ENCODE measurements at regions not wholly inside any gene's neighbourhood (a gene's known extent, or its start where the extent isn't known, plus 50 kb on each side); places are given as distances from the start of the nearest gene placed in this dataset.
"Not testable (repeated sequence)": the region's sequence is repeated elsewhere in the genome, so short reads cannot be mapped to it uniquely, and the experiment has no call there.

DNA sequence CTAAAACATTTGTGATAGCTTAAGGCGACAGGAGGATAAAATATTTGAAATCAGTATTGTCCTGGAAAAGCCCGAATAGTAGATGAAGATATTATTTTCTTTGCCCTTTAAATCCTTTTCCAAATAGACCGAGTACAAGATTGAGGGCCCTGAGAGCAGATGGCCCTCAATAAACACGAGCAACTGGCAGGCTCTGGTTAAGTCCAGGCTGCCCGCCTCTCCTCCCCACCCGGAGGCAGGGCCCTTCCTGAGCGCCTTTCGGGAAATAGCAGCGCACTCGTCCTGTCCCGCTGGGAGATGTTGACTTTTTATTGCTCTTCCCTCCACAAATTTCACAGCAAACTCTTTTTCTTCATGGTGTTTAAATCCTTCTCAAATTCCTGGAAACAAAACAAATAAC lies 50.8 kb upstream of the MAX start:
- DNase-seq, result no peak

GRCh38 chr14:65156568-65157366 lies 54.5 kb upstream of the MAX start:
- no peak for DNase-seq

DNA sequence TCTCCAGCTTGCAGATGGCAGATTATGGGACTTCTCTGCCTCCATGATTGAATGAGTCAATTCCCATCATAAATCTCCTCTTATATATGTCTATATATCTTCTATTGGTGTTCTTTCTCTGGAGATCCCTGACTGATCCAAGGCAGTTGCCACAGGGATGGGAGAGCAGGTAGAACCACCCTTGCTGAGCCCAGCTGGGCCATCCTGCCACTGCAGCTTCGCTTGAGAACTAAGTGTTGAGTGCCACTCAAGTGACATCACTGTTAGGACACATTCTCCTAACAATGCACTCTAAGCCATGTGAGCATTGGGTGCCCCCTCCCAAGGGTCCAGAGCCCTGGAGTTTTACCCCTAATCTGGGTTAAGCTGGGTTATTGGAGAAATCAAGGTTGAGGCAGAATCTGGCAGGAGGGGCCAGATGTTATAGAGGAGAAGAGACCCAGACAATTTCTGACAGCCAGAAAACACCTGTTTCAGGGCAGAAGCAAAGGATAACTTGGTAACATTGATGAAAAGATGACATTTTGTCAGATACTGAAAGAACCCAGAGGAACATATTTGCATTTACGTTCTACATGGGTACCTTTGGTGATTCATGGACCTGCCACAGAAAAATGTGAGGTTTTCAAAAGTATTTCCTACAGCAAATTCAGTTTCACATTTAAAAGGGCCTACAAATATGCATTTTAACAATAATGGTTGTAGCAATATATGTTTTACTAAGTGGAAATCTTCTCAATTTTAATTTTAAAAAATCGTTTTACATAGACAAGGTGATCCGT lies 57.2 kb upstream of the MAX start:
- DNase-seq, result no peak

- no peak for DNase-seq
Observed at GRCh38 chr14:65160091-65160490, 57.8 kb upstream of the MAX start.

- no peak for DNase-seq
Observed at GRCh38 chr14:65162031-65162430, 59.7 kb upstream of the MAX start.

DNA sequence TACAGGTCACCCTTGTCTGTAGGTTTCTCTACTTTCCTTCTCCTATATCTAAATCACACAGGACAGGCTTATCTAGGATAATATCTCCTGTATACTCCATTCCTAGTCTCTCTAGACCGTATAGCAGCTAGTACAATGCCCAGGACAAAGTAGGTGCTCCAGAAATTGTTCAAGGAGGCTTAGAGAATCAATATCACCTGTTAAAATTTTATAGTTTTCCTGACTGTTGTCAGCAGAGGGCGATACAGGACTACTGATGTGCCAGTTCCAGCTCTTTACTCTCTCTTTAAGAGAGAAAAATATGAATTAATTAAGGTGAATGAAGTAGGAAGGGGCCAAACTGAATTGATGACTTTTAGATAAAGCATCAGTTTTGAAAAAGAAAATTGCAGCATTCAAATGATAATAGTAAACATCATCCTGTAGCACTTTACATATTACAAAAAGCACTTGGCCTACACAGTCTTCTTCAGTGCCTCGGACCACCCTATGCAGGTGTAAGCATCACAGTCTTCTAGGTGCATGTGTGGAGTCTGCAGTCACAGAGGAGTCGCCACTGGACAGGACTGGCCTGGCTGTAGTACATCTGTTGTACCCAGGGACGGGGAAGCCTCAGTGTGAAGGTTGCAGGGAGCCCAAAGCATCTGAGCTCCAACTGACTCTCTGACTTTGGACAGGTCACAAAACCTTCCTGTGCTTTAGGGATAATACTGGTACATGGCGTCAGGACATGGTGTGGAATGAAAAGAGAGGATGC lies 61.9 kb upstream of the MAX start:
- peak in 1 of 4 experiments; percentile 2 for DNase-seq

DNA sequence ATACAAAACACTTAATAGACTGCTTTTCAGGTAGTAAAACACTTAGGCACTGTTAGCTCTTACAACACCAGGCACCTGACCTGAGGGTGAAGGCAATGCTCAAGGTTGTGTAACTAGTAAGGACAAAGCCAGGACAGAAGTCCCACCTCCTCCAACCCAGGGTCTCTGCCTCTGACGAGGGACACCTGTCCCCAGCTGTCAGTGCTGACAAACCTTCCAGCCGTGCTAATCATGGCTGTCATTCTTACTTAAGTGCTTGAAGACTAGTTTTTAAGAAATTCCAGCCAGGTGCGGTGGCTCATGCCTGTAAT lies 62.5 kb upstream of the MAX start:
- no peak for DNase-seq

DNA sequence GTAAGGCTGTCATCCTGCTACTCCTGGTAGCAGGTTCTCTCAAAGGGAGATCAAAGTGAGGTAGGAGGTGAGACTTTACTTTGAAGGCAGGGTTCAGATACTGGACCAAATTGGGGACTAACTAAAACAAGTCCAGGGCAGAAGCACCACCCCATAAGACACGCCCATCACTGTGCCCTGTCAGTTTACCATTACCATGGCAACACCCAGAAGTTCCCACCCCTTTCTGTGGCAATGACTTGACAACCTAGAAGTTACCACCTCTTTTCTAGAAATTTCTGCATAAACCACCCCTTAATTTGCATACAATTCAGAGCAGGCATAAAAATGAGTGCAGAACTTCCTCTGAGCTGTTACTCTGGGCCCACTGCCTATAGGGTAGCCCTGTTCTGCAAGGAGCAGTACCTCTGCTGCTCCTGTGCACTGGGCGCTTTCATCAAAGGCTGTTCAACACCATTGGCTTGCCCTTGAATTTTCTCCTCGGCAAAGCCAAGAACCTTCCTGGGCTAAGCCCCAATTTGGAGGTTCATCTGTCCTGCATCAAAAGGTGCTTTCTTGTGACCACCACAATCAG lies 64.8 kb upstream of the MAX start:
- DNase-seq, result no peak

GRCh38 chr14:65168840-65169239 lies 66.5 kb upstream of the MAX start:
- no peak for DNase-seq

DNA sequence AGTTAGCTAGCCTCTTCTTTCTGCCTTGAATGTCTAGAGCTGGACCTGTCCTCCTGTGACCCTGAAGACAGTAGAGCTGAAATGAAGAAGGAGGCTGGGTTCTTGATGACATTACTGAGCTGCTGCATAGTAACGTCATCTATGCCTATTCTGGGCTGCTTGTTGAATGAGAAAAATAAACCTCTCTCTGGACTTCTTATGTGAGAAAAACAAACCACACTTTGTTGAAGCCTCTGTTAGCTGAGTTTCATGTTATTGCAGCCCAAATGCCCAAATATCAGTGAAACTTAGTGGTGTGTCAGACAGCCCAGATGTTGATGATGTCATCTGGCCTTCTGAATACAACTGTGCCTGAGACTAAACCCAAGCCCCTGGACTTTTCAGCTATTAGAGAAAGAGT lies 67.0 kb upstream of the MAX start:
- DNase-seq, result no peak

- DNase-seq, result no peak
Observed at GRCh38 chr14:65170318-65170717, 68.0 kb upstream of the MAX start.

DNA sequence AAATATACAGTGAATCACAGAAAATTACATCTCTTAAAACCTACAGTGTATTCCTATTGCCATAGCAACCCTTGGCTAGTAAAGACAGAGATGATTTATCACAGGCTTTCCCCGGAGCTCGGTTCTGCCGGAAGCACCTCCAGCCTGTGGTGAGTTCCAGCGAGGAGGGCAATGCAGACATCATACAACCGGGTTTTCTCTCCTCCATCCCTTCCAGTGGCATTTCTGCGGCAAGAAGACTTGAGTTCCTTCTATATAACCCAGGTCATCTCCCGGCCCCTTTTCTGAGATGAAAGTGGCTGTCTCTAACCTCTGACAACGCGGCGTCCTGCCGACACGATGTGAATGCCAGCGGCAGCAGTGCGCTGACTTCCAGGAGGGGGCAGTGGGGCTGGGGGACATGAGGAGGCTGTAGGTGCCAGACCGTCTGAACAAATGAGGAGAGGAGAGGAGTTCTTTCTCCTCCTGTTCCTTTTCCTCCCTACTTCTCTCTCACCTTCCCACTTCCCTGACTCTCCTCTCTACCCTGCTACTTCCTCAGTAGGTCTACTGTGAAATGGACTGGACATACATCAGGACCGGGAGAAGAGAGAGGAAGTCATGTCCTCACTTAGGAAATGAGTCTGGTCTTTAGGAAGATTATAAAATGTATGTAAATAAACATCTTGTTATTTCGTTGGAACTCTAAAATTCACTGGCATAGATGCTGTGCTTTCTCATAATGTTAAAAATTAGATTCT lies 68.6 kb upstream of the MAX start:
- peak in 3 of 4 experiments; percentile 4 to 19 (median 8) for DNase-seq

- DNase-seq, result no peak
Observed at GRCh38 chr14:65173973-65174693, 71.8 kb upstream of the MAX start.

DNA sequence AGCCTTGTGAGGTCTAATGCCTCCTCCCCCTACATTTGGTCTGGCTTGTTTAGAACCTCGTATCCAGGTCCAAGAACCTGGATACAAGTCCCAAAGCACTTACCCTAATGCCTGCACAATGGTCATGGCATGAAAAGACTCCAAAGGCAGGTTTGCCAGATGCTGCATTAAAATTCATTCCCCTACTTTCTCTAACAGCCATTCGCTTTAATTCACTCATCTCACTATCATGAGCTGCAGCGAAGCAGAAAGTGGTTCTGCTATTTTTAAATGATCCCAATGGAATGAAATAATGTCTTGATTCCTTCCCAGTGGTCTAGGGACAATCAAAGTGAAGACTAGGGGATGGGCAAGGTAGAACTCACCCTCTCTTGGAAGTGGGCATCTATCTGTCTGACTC lies 72.5 kb upstream of the MAX start:
- DNase-seq, result no peak

DNA sequence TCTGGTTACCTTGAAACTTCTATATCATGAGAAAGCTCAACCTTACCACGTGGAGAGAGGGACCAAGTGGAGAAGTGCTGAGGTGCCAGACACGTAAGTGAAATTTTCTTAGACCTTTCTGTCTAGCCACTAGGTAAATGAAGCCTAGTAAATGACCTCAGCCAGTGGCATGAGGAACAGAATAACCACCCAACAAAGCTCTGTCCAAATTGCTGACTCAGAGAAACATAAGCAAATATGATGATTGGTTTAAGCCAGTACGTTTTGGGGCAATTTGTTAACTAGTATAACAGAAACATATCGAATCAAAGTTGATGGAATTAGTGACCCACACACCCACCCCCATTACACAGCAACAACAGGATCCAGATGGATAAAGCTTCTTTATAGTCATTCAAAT lies 75.2 kb upstream of the MAX start:
- no peak for DNase-seq

- not testable (repeated sequence) for DNase-seq
Observed at GRCh38 chr14:65179231-65179630, 76.9 kb upstream of the MAX start.

DNA sequence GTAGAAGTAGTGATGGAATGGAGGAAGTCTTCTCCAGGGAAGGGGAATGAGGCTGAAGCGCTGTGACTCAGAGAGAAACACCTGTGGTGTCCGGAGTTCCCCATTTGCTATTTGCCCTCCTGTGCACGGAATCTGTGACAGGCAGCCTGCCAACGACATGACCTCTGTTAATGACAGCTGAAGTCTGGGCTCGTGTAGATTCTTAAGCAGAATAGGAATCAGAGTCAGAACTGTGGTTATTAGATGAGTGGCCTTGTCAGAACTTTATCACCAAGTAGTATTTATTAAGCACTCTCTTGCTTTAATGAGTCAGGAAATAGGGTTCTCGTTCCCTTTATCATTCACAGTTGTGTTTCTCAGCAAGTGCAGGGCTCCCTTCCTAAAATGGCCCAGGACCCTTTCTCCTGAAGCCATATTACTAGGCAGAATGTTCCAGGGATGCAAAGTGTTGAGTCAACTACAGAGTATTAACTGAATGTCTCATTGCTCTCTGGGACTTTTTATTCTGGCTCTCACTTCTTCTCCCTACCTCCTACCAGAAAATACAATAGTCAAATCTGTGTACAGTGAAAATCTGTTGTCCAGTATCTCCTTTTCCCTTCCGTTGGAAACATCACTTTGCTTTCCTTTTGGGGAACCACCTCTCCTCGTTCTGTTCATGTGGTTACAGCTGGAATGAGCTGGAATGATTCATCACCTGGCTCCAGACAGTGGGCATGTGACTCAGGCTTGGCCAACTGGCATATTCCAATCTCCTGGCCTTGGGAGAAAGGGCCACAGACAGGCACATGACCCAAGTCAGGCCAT lies 77.8 kb upstream of the MAX start:
- DNase-seq, result no peak

GRCh38 chr14:65180725-65181025 lies 78.4 kb upstream of the MAX start:
- no peak for DNase-seq

GRCh38 chr14:65184032-65184764 lies 81.9 kb upstream of the MAX start:
- DNase-seq, result no peak

DNA sequence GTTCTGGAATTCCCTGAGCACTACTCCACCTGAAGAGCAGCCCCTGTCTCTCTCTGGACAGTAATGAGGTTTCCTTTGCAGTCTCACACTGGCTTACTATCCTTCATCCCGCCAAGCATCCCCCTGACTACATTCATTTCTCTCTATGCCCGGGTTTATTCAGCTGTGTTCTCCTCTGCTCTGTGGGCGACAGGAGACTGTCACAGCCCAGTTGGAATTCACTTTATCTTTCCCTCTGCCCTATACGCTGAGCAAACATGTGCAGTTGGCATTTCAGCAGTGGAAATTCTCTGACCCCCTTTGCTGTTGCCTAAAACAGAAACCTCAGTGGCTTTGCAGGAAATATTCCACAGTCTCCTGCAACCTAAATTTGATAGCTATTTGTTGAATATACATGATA lies 83.5 kb upstream of the MAX start:
- DNase-seq, result no peak

- no peak for DNase-seq
Observed at GRCh38 chr14:65186951-65187350, 84.6 kb upstream of the MAX start.

Measured in activated naive CD4-positive, alpha-beta T cell (primary cell).